HL-60/S4 treated with retinoic acid at 250 ng/mL for 4 days and 3 days (cell line): ENCODE measurements at regions not wholly inside any gene's neighbourhood (a gene's known extent, or its start where the extent isn't known, plus 50 kb on each side); places are given as distances from the start of the nearest gene placed in this dataset.
"Not testable (repeated sequence)": the region's sequence is repeated elsewhere in the genome, so short reads cannot be mapped to it uniquely, and the experiment has no call there.

Source experiments
- in situ Hi-C: fragments of 300-500 bp; cut with MboI; formaldehyde crosslinking; loops from 2 replicates; pipeline ENCODE4 v1.7.0; 2022; ENCODE audit warnings: low sequenced_read_pairs

- in situ Hi-C loops = no loop called here
These were observed 56.0 kb upstream of the MID1 start for GRCh38 chrX:10676235-10676957.

- in situ Hi-C loops = no loop called here
These were observed 57.1 kb upstream of the MID1 start for GRCh38 chrX:10677490-10677889.

DNA sequence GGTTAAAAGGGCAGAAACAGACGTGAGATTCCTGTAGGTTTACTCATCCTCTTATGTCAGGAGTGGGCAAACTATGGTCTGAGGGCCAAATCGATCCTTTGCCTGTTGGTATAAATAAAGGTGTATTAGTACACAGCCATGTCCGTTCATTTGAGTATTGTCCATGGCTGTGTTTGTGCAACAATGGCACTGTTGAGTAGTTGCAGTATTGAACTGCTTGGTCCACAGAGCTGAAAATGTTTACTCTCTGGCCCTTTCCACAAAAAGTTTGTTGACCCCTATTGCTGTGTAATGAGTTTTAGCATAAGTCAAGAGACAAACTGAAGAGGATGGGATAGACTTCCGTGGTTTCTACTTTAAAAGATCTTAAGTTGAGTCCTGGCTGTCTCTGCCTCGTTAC is 59.0 kb upstream of the MID1 start:
- in situ Hi-C loops = no loop called here

DNA sequence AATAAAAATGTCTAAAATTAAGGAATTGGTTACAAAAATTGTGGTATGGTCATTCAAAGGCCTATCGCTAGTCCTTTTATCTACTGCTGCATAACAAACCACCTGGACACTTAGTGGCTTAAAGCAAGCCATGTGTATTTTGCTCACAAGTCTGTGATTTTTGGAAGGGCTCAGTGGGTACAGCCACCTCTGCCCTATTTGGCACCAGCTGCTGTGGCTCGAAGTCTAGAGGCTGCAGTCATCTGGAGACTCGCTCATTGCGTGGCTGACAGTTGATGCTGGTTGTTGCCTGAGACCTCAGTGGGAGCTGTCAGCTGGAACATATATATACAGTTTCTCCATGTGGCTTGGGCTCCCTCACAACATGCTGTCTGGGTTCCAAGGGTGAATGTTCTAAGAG is 60.8 kb upstream of the MID1 start:
- in situ Hi-C loops = no loop called here

- in situ Hi-C loops = not testable (repeated sequence)
These were observed 63.2 kb upstream of the MID1 start for GRCh38 chrX:10683631-10684030.

GRCh38 chrX:10685923-10686595 is 65.7 kb upstream of the MID1 start:
- in situ Hi-C loops = no loop called here

DNA sequence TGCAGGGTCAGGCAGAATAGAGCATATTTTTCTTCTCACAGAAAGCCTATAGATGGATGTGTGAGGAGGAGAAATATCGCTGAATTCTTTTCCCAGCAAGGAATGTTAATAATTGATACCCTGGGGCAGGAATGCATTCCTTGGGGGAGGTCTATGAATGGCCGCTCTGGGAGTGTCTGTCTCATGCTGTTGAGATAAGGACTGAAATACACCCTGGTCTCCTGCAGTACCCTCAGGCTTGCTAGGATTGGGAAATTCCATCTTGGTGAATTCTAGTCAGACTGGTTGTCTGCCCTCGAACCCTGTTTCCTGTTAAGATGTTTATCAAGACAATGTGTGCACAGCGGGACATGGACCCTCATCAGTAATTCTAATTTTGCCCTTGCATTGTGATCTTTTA is 71.4 kb upstream of the MID1 start:
- in situ Hi-C loops = not testable (repeated sequence)

DNA sequence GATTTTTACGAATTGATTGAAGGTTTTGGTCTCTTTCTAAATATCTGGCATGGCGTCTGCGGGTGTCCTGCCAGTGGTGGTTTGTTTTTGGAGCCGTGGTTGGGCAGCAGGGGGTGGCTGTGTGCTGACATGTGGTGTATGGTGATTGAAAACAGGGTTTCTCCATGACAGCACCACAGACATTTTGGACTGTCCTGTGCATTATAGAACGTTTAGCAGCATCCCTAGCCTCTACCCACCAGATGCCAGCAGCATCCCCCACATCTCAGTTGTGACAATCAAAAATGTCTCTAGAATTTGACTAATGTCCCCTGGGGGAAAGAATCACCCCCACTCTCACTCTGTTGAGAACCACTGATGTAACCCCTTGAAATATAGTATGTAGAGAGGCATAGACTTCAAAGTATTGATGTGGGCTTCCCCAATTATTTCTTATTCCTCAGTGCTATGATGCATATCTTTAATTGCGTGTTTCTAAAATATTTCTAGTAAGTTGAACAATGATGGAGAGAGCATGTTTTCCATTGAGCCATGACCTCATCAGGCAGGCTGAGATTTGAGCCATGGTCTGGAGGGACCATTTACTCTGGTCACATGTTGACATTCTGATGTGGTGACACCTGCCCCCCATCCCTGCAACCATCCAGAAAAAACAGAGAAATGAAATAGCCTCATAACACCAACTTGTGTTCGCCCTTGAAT is 77.4 kb upstream of the MID1 start:
- in situ Hi-C loops = no loop called here

DNA sequence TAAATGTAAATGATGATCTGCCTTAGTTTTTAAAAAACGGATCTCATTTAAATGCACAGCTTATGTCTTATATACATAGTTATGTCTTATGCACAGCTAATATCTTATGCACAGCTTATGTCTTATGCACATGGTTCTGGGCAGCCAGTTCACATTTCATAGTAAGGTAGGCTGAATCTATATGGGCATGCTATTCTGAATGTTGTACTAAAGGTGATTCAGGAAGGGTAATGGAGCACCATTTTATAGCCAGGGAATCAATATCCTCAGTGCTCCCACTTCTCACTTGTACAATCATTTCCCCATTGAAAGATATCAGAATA is 77.9 kb upstream of the MID1 start:
- in situ Hi-C loops = no loop called here

DNA sequence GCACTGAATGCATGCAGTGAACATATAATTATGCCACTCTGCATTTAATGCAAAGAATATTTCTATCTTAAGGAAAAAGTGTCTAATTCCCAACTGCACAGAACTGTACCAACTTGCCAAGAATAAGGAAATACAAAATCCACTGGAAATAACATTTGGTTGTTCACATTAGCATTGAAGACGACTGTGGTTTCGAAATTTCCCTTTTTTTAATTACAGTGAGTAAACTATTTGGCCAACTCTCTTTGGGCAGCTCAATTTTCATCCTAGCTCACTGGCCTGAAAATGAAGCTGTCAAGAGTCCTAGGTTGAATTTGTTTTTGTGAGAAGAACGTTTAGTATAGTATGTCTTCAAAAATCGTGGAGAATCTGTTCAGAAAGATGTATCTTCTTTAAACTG is 81.6 kb upstream of the MID1 start:
- in situ Hi-C loops = no loop called here

GRCh38 chrX:10706342-10706741 is 86.0 kb upstream of the MID1 start:
- in situ Hi-C loops = not testable (repeated sequence)

- in situ Hi-C loops = no loop called here
These were observed 87.4 kb upstream of the MID1 start for GRCh38 chrX:10707773-10708172.

GRCh38 chrX:10709276-10709675 is 88.9 kb upstream of the MID1 start:
- in situ Hi-C loops = no loop called here

DNA sequence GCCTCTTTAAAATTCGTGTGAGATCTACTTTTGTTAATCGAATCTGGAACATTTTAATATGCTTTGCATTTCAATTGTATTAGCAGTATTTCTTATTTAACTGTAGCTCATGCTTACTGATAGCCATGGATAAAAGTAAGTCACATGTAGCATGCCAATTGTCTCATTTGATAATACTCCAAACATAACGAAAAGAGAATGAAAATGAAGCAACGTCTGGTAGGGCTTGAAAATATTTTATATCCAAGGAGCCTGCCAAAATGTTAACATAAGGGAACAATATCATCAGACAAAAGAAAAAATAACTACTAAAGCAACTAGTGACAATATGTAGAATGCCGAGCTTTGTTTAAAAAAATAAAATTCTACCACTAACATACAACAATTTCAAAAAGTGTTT is 94.1 kb upstream of the MID1 start:
- in situ Hi-C loops = no loop called here

- in situ Hi-C loops = no loop called here
These were observed 102.5 kb upstream of the MID1 start for GRCh38 chrX:10722851-10723250.

- in situ Hi-C loops = loop anchor here (25.0 kb wide), 1 partner anchor 538 kb away; no protein-coding TSS in a partner anchor
These were observed 104.7 kb upstream of the MID1 start for GRCh38 chrX:10725071-10725470.

DNA sequence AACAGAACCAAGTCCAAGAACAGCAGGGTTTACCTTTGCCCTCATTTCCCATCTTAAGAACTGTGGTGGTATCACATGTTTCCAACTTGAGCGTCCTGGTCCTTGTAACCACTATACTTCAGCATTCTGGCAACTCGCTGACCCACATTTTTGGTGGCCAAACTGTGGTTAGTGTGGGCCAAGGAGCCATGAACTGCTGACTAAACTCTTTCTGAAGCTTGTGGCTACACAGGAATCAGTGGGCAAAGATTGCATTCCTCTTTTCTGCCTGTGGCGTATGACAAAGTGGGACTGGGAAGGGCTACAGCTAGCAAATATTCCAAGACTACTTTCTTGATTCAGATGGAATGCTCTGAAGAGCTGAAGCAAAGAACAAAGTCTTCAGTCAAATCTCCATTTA is 106.3 kb upstream of the MID1 start:
- in situ Hi-C loops = loop anchor here (25.0 kb wide), 1 partner anchor 539 kb away; no protein-coding TSS in a partner anchor

GRCh38 chrX:10728806-10729389 is 108.5 kb upstream of the MID1 start:
- in situ Hi-C loops = loop anchor here (25.0 kb wide), 1 partner anchor 542 kb away; no protein-coding TSS in a partner anchor

DNA sequence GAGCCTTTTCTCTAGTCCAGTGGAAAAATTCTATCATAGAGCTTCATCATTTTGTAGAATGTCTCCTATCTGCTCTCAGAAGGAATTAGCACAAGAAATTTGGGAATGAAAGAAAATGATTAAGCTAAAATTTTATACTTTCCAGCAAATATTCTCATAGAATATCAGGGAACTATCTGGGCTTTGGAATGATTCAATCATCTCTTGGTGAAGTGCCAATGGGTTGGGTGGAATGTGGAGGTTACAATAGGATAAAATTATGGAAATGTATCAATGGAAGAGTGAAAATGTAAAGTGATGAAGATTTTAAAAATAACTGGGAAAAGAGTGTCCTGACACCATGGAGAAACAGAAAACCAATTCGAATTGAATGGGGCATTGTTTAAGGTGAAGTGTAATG is 119.0 kb upstream of the MID1 start:
- in situ Hi-C loops = loop anchor here (25.0 kb wide), 1 partner anchor 552 kb away; no protein-coding TSS in a partner anchor

DNA sequence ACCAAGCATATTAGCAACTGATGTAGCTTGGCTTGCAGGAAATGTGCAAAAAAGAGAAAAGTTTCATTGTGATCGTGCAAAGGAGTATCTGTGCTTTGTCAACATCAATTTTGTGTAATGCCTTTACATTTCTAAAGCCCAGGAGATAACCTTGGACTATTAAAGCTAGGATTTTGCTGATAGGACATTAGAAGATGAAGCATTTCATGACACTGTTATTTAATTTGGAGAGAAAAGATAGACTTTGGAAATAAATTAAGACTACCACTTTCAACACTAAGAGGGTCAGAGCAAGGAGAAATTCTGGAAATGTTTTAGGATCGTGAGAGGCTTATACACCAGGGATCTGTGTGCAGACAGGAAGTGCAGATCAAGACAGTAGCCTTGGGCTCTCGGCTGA is 120.6 kb upstream of the MID1 start:
- in situ Hi-C loops = loop anchor here (25.0 kb wide), 1 partner anchor 554 kb away; no protein-coding TSS in a partner anchor

DNA sequence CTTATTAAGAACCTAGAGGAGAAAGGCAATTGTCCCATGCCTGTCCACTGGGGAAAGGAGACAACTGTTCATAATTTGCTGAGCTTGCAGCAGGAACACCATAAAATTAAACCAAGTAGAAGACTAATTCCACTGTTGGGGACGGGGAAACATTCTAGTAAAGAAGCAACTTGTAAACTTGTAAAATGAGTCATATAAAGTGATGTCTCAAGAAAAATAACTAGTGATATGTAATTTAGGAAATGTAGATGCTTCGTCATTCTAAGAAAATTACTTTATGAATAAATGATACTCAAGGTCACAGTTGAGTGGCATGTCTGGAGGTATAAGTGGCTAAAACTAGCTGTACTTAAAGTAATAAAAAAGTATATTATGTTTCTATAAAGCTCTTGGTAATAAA is 121.2 kb upstream of the MID1 start:
- in situ Hi-C loops = loop anchor here (25.0 kb wide), 1 partner anchor 554 kb away; no protein-coding TSS in a partner anchor
